Skeletal muscle tissue (tissue), 3 donors: ENCODE measurements at regions not wholly inside any gene's neighbourhood (a gene's known extent, or its start where the extent isn't known, plus 50 kb on each side); places are given as distances from the start of the nearest gene placed in this dataset.

Experiments
- H3K27ac ChIP-seq: one replicate; pipeline ENCODE4 v1.7.0; 2013; ENCODE audit warnings: mild to moderate bottlenecking, low read depth, low read length, inconsistent platforms
- H3K27me3 ChIP-seq, 3 donors: one replicate each; pipeline ENCODE4 v1.7.0; 2013; ENCODE audit warnings: low read length in 3 of 3; ENCODE audit not compliant: control insufficient read depth in 3 of 3, insufficient read depth in 3 of 3
- H3K36me3 ChIP-seq, 3 donors: one replicate each; pipeline ENCODE4 v1.7.0; 2013; ENCODE audit warnings: low read length in 3 of 3; ENCODE audit not compliant: control insufficient read depth in 3 of 3, insufficient read depth in 3 of 3
- H3K4me1 ChIP-seq, 3 donors: one replicate each; pipeline ENCODE4 v1.7.0; 2013; ENCODE audit warnings: low read length in 3 of 3, mild to moderate bottlenecking in 3 of 3; ENCODE audit not compliant: control insufficient read depth in 3 of 3, insufficient read depth in 3 of 3
- H3K4me3 ChIP-seq, 3 donors: one replicate each; pipeline ENCODE4 v1.7.0; 2013; ENCODE audit warnings: low read length in 3 of 3
- H3K9ac ChIP-seq, 3 donors: one replicate each; pipeline ENCODE4 v1.7.0; 2013; ENCODE audit warnings: low read length in 3 of 3, mild to moderate bottlenecking in 3 of 3, moderate library complexity in 2 of 3, low read depth in 1 of 3
- H3K9me3 ChIP-seq, 3 donors: one replicate each; pipeline ENCODE4 v1.7.0; 2013; ENCODE audit warnings: low read length in 3 of 3; ENCODE audit not compliant: control insufficient read depth in 3 of 3
- donor health status: Osteomylitis.

GRCh38 chrX:10761447-10761846 lies 141.1 kb upstream of the MID1 start:
- no peaks in the 10 kb centered on the region for H3K36me3 ChIP-seq
- H3K9ac ChIP-seq: no peak overlapping the region
- H3K4me3 ChIP-seq: no peak overlapping the region
- no peak overlapping the region for H3K27ac ChIP-seq
- no peaks in the 10 kb centered on the region for H3K9me3 ChIP-seq
- peaks cover 0 to 5% (median 0%) of the 10 kb centered on the region in 3 donors for H3K4me1 ChIP-seq
- no peaks in the 10 kb centered on the region for H3K27me3 ChIP-seq

- H3K36me3 ChIP-seq: no peaks in the 10 kb centered on the region
- no peak overlapping the region for H3K4me3 ChIP-seq
- H3K9ac ChIP-seq: no peak overlapping the region
- no peaks in the 10 kb centered on the region for H3K9me3 ChIP-seq
- H3K27ac ChIP-seq: no peak overlapping the region
- H3K27me3 ChIP-seq: no peaks in the 10 kb centered on the region
- no peaks in the 10 kb centered on the region for H3K4me1 ChIP-seq
Observed at GRCh38 chrX:10769195-10769594, 148.8 kb upstream of the MID1 start.

GRCh38 chrX:10769696-10770619 lies 149.6 kb upstream of the MID1 start:
- Histone ChIP-seq H3K36me3 (no peaks in the 10 kb centered on the region), H3K27me3 (no peaks in the 10 kb centered on the region), H3K27ac (no peak overlapping the region), H3K9ac (no peak overlapping the region), H3K4me1 (no peaks in the 10 kb centered on the region), H3K9me3 (no peaks in the 10 kb centered on the region), H3K4me3 (no peak overlapping the region)

GRCh38 chrX:10773318-10773717 lies 152.9 kb upstream of the MID1 start:
- H3K4me1 ChIP-seq: no peaks in the 10 kb centered on the region
- H3K27ac ChIP-seq: no peak overlapping the region
- H3K9me3 ChIP-seq: no peaks in the 10 kb centered on the region
- H3K27me3 ChIP-seq: no peaks in the 10 kb centered on the region
- no peak overlapping the region for H3K4me3 ChIP-seq
- no peak overlapping the region for H3K9ac ChIP-seq
- H3K36me3 ChIP-seq: no peaks in the 10 kb centered on the region

GRCh38 chrX:10781847-10782530 lies 161.6 kb upstream of the MID1 start:
- no peak overlapping the region for H3K27ac ChIP-seq
- H3K4me1 ChIP-seq: no peaks in the 10 kb centered on the region
- H3K9me3 ChIP-seq: peaks cover 0 to 2% (median 0%) of the 10 kb centered on the region in 3 donors
- no peak overlapping the region for H3K9ac ChIP-seq
- H3K27me3 ChIP-seq: no peaks in the 10 kb centered on the region
- H3K36me3 ChIP-seq: no peaks in the 10 kb centered on the region
- no peak overlapping the region for H3K4me3 ChIP-seq

GRCh38 chrX:10783451-10783995 lies 163.1 kb upstream of the MID1 start:
- no peak overlapping the region for H3K9ac ChIP-seq
- H3K27me3 ChIP-seq: no peaks in the 10 kb centered on the region

GRCh38 chrX:10787264-10787663 lies 166.9 kb upstream of the MID1 start:
- Histone ChIP-seq H3K27me3 (no peaks in the 10 kb centered on the region), H3K4me3 (no peak overlapping the region), H3K27ac (no peak overlapping the region), H3K4me1 (no peaks in the 10 kb centered on the region), H3K9me3 (no peaks in the 10 kb centered on the region), H3K36me3 (no peaks in the 10 kb centered on the region), H3K9ac (no peak overlapping the region)

More at GRCh38 chrX:10783451-10783995, 163.1 kb upstream of the MID1 start:
- no peaks in the 10 kb centered on the region for H3K36me3 ChIP-seq
- no peak overlapping the region for H3K4me3 ChIP-seq
- peaks cover 0 to 2% (median 0%) of the 10 kb centered on the region in 3 donors for H3K9me3 ChIP-seq
- no peak overlapping the region for H3K27ac ChIP-seq
- no peaks in the 10 kb centered on the region for H3K4me1 ChIP-seq

- Histone ChIP-seq H3K27ac (no peak overlapping the region), H3K4me1 (no peaks in the 10 kb centered on the region)
Observed at GRCh38 chrX:10794203-10794630, 173.8 kb upstream of the MID1 start.

GRCh38 chrX:10795721-10796120 lies 175.3 kb upstream of the MID1 start:
- Histone ChIP-seq H3K9me3 (no peaks in the 10 kb centered on the region), H3K36me3 (no peaks in the 10 kb centered on the region), H3K4me3 (no peak overlapping the region), H3K27ac (no peak overlapping the region), H3K27me3 (no peaks in the 10 kb centered on the region), H3K4me1 (no peaks in the 10 kb centered on the region), H3K9ac (no peak overlapping the region)

More at GRCh38 chrX:10794203-10794630, 173.8 kb upstream of the MID1 start:
- H3K9me3 ChIP-seq: no peaks in the 10 kb centered on the region
- H3K4me3 ChIP-seq: no peak overlapping the region
- H3K36me3 ChIP-seq: no peaks in the 10 kb centered on the region
- H3K27me3 ChIP-seq: no peaks in the 10 kb centered on the region
- no peak overlapping the region for H3K9ac ChIP-seq

- H3K27me3 ChIP-seq: no peaks in the 10 kb centered on the region
- no peaks in the 10 kb centered on the region for H3K36me3 ChIP-seq
- no peak overlapping the region for H3K9ac ChIP-seq
- no peaks in the 10 kb centered on the region for H3K9me3 ChIP-seq
- no peaks in the 10 kb centered on the region for H3K4me1 ChIP-seq
- no peak overlapping the region for H3K4me3 ChIP-seq
- no peak overlapping the region for H3K27ac ChIP-seq
Observed at GRCh38 chrX:10797466-10797865, 177.1 kb upstream of the MID1 start.
